BLaER1 treated with 17β-estradiol and CSF1 and Interleukin-3, amounts not matched to agents 10 nM and 100 nM (cell line): ENCODE measurements at regions not wholly inside any gene's neighbourhood (a gene's known extent, or its start where the extent isn't known, plus 50 kb on each side); places are given as distances from the start of the nearest gene placed in this dataset.
"Not testable (repeated sequence)": the region's sequence is repeated elsewhere in the genome, so short reads cannot be mapped to it uniquely, and the experiment has no call there.

ENCODE experiments used
- H3K27ac ChIP-seq, 11 experiments: shearing (Covaris generic); formaldehyde crosslinking; 2 replicates each; pipeline ENCODE4 v1.8.1; 2022
- H3K27me3 ChIP-seq, 11 experiments: shearing (Covaris generic); formaldehyde crosslinking; 2 replicates each; pipeline ENCODE4 v1.8.1; 2022
- H3K36me3 ChIP-seq, 11 experiments: shearing (Covaris generic); formaldehyde crosslinking; 2 replicates each; pipeline ENCODE4 v1.8.1; 2022
- H3K4me1 ChIP-seq, 10 experiments: shearing (Covaris generic); formaldehyde crosslinking; 2 replicates each; pipeline ENCODE4 v1.8.1; 2022
- H3K4me2 ChIP-seq, 11 experiments: shearing (Covaris generic); formaldehyde crosslinking; 2 replicates each; pipeline ENCODE4 v1.8.1; 2022
- H3K4me3 ChIP-seq, 10 experiments: shearing (Covaris generic); formaldehyde crosslinking; 2 replicates each; pipeline ENCODE4 v1.8.1; 2022
- H3K9ac ChIP-seq, 11 experiments: shearing (Covaris generic); formaldehyde crosslinking; 2 replicates each; pipeline ENCODE4 v1.8.1; 2022
- H3K9me3 ChIP-seq, 11 experiments: shearing (Covaris generic); formaldehyde crosslinking; replicated peaks in 1 of 11; 2 replicates each; pipeline ENCODE4 v1.8.1; 2022
- H4K20me1 ChIP-seq, 11 experiments: shearing (Covaris generic); formaldehyde crosslinking; 2 replicates each; pipeline ENCODE4 v1.8.1; 2022
- Cebpa-rat ChIP-seq, 11 experiments: shearing (Covaris generic); IDR thresholded peaks; 2 replicates each; pipeline ENCODE4 v1.8.1; 2022

- H3K36me3 ChIP-seq: no peaks in the 10 kb centered on the region
- peaks cover 0 to under 1% (median 0%) of the 10 kb centered on the region in 11 experiments; a peak in 1 of 22 replicates for H3K9me3 ChIP-seq
- no peak overlapping the region for H3K4me3 ChIP-seq
- TF ChIP-seq Cebpa-rat (IDR thresholded peaks at IDR 0.05): no peak
- no peaks in the 10 kb centered on the region for H3K27me3 ChIP-seq
- no peak overlapping the region for H3K9ac ChIP-seq
- H3K27ac ChIP-seq: no peak overlapping the region
- no peaks in the 10 kb centered on the region for H3K4me1 ChIP-seq
- no peak overlapping the region for H3K4me2 ChIP-seq
- no peaks in the 10 kb centered on the region for H4K20me1 ChIP-seq
Measured at GRCh38 chr5:125451622-125452021, 705.2 kb upstream of the ZNF608 start.

- no peaks in the 10 kb centered on the region for H3K27me3 ChIP-seq
- H3K9me3 ChIP-seq: peaks cover 0 to 14% (median 8%) of the 10 kb centered on the region in 11 experiments; a peak in 16 of 22 replicates
- no peak overlapping the region for H3K27ac ChIP-seq
- H3K36me3 ChIP-seq: no peaks in the 10 kb centered on the region
- no peak overlapping the region for H3K4me2 ChIP-seq
- no peaks in the 10 kb centered on the region for H3K4me1 ChIP-seq
- TF ChIP-seq Cebpa-rat (IDR thresholded peaks at IDR 0.05): no peak
- H3K9ac ChIP-seq: no peak overlapping the region
- H4K20me1 ChIP-seq: no peaks in the 10 kb centered on the region
- no peak overlapping the region for H3K4me3 ChIP-seq
Measured at GRCh38 chr5:125452991-125453390, 706.6 kb upstream of the ZNF608 start.

- Histone ChIP-seq H3K9ac (no peak overlapping the region), H3K4me1 (no peaks in the 10 kb centered on the region), H3K4me2 (no peak overlapping the region), H3K4me3 (no peak overlapping the region), H3K36me3 (no peaks in the 10 kb centered on the region), H3K9me3 (peaks cover 0 to 18% (median 10%) of the 10 kb centered on the region in 11 experiments; a peak in 16 of 22 replicates), H4K20me1 (no peaks in the 10 kb centered on the region), H3K27ac (no peak overlapping the region), H3K27me3 (no peaks in the 10 kb centered on the region)
- no peak for TF ChIP-seq Cebpa-rat (IDR thresholded peaks at IDR 0.05)
Measured at GRCh38 chr5:125455041-125455440, 708.6 kb upstream of the ZNF608 start.

GRCh38 chr5:125456005-125456404, 709.6 kb upstream of the ZNF608 start:
- peaks cover 0 to 18% (median 10%) of the 10 kb centered on the region in 11 experiments; a peak in 16 of 22 replicates for H3K9me3 ChIP-seq
- not testable (repeated sequence) for H3K4me3 ChIP-seq, H4K20me1 ChIP-seq, H3K9ac ChIP-seq, H3K4me1 ChIP-seq, H3K36me3 ChIP-seq, H3K4me2 ChIP-seq, H3K27ac ChIP-seq, H3K27me3 ChIP-seq

- no peak overlapping the region for H3K9ac ChIP-seq
- no peak overlapping the region for H3K4me3 ChIP-seq
- H3K4me1 ChIP-seq: no peaks in the 10 kb centered on the region
- no peaks in the 10 kb centered on the region for H3K27me3 ChIP-seq
- no peaks in the 10 kb centered on the region for H4K20me1 ChIP-seq
- no peak overlapping the region for H3K4me2 ChIP-seq
- no peak for TF ChIP-seq Cebpa-rat (IDR thresholded peaks at IDR 0.05)
- no peak overlapping the region for H3K27ac ChIP-seq
- peaks cover 0 to 18% (median 10%) of the 10 kb centered on the region in 11 experiments; a peak in 16 of 22 replicates for H3K9me3 ChIP-seq
- H3K36me3 ChIP-seq: no peaks in the 10 kb centered on the region
Measured at GRCh38 chr5:125457617-125458016, 711.2 kb upstream of the ZNF608 start.

- not testable (repeated sequence) for H3K4me3 ChIP-seq, H3K9ac ChIP-seq, H4K20me1 ChIP-seq, H3K27ac ChIP-seq, H3K4me2 ChIP-seq, H3K36me3 ChIP-seq, H3K27me3 ChIP-seq, H3K4me1 ChIP-seq
- H3K9me3 ChIP-seq: peaks cover 0 to 18% (median 10%) of the 10 kb centered on the region in 11 experiments; a peak in 16 of 22 replicates
Measured at GRCh38 chr5:125458949-125459348, 712.5 kb upstream of the ZNF608 start.

- TF ChIP-seq Cebpa-rat (IDR thresholded peaks at IDR 0.05): no peak
- no peak overlapping the region for H3K4me2 ChIP-seq
- H3K27ac ChIP-seq: no peak overlapping the region
- peaks cover 0 to 18% (median 10%) of the 10 kb centered on the region in 11 experiments; a peak in 16 of 22 replicates for H3K9me3 ChIP-seq
- H3K9ac ChIP-seq: no peak overlapping the region
- no peaks in the 10 kb centered on the region for H3K4me1 ChIP-seq
- no peaks in the 10 kb centered on the region for H3K36me3 ChIP-seq
- H3K4me3 ChIP-seq: no peak overlapping the region
- no peaks in the 10 kb centered on the region for H3K27me3 ChIP-seq
- H4K20me1 ChIP-seq: no peaks in the 10 kb centered on the region
Measured at GRCh38 chr5:125461641-125462072, 715.2 kb upstream of the ZNF608 start.

GRCh38 chr5:125463466-125464092, 717.1 kb upstream of the ZNF608 start:
- H3K4me1 ChIP-seq: no peaks in the 10 kb centered on the region

GRCh38 chr5:125464847-125465432, 718.5 kb upstream of the ZNF608 start:
- no peaks in the 10 kb centered on the region for H3K36me3 ChIP-seq
- H4K20me1 ChIP-seq: no peaks in the 10 kb centered on the region
- no peaks in the 10 kb centered on the region for H3K9me3 ChIP-seq
- H3K9ac ChIP-seq: no peak overlapping the region
- no peaks in the 10 kb centered on the region for H3K4me1 ChIP-seq
- H3K27me3 ChIP-seq: no peaks in the 10 kb centered on the region
- TF ChIP-seq Cebpa-rat (IDR thresholded peaks at IDR 0.05): no peak
- H3K4me3 ChIP-seq: no peak overlapping the region
- H3K4me2 ChIP-seq: no peak overlapping the region
- no peak overlapping the region for H3K27ac ChIP-seq

More at GRCh38 chr5:125463466-125464092, 717.1 kb upstream of the ZNF608 start:
- Histone ChIP-seq H3K9ac (no peak overlapping the region), H4K20me1 (no peaks in the 10 kb centered on the region), H3K36me3 (no peaks in the 10 kb centered on the region), H3K4me3 (no peak overlapping the region), H3K9me3 (no peaks in the 10 kb centered on the region; a peak in 1 of 22 replicates), H3K27me3 (no peaks in the 10 kb centered on the region), H3K4me2 (no peak overlapping the region), H3K27ac (no peak overlapping the region)
- no peak for TF ChIP-seq Cebpa-rat (IDR thresholded peaks at IDR 0.05)

GRCh38 chr5:125465703-125466102, 719.3 kb upstream of the ZNF608 start:
- H3K27ac ChIP-seq: no peak overlapping the region
- TF ChIP-seq Cebpa-rat (IDR thresholded peaks at IDR 0.05): no peak
- no peaks in the 10 kb centered on the region for H3K4me1 ChIP-seq
- H3K27me3 ChIP-seq: no peaks in the 10 kb centered on the region
- no peak overlapping the region for H3K4me2 ChIP-seq
- no peak overlapping the region for H3K4me3 ChIP-seq
- H3K9me3 ChIP-seq: no peaks in the 10 kb centered on the region
- H3K36me3 ChIP-seq: no peaks in the 10 kb centered on the region
- no peak overlapping the region for H3K9ac ChIP-seq
- H4K20me1 ChIP-seq: no peaks in the 10 kb centered on the region
